Hematopoietic multipotent progenitor cell (in vitro differentiated cells): ENCODE measurements at regions not wholly inside any gene's neighbourhood (a gene's known extent, or its start where the extent isn't known, plus 50 kb on each side); places are given as distances from the start of the nearest gene placed in this dataset.

ENCODE experiments used
- DNase-seq, 3 donors: peaks; one replicate each; pipeline ENCODE4 v3.0.0-alpha.2; 2011 to 2015; ENCODE audit warnings: low read depth in 2 of 3, low spot score in 2 of 3

GRCh38 chr2:183606022-183606717 is 481.9 kb downstream of the NUP35 start:
- no peak for DNase-seq

- DNase-seq, result no peak
Measured at GRCh38 chr2:183606718-183607085, 482.5 kb downstream of the NUP35 start.

- DNase-seq, result no peak
Measured at GRCh38 chr2:183607995-183608394, 483.8 kb downstream of the NUP35 start.

DNA sequence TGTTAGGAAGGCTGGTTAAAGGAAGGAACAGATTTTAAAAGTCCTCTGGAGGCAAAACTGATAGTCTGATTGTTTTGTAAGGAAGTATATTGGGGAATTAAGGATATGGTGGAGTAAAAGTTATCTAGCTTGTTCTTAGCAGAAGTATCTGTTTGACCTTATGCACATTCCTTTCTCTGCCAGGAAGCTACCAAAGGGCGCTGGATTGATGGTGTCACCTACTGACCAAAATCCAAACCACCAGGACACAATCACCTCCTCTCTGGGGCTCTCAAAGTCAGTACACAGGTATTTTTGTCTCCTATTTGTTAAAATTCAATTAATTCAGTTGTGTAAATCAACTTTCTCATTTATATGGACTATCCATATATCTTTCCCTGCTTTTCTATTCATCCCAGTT is 484.5 kb downstream of the NUP35 start:
- no peak for DNase-seq

DNA sequence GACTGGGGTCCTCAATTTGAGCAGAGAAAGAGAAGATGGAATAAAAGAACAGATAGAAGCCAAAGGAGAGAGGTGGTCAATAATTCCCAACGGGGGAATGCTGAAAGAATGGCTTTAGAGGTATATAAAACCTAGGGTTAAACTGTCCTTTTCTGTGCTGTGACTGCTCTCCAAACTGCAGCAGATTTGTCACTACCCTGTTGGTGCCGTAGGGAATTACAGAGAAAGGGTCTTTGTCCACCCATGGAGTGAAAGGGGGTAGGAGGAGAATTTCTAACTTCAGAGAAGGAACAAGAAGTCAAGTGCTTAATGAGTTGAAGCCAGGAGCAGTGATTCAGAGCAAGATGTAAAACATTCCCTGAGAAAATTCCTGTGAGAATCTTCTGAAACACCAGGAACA is 486.5 kb downstream of the NUP35 start:
- no peak for DNase-seq

GRCh38 chr2:183614799-183615435 is 490.7 kb downstream of the NUP35 start:
- no peak for DNase-seq

DNA sequence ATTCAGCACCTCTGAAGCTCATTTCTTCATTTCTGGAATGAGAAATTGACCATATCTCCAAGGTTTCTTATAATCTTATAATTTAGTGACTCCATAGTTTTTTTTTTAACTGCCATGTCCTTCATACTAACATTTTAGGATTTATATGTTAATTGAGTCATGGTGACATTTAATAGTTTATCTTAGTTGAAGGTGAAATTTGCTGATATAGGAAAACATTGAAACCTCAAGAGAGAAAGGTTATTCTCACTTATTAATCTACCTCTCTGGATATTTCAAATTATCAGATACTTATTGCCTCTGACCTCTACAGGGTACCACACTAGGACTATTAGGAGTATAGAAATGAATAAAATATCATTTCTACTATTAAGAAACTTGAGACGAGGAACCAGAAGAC is 499.0 kb downstream of the NUP35 start:
- DNase-seq, result no peak

GRCh38 chr2:183630964-183631363 is 506.7 kb downstream of the NUP35 start:
- DNase-seq, result no peak

DNA sequence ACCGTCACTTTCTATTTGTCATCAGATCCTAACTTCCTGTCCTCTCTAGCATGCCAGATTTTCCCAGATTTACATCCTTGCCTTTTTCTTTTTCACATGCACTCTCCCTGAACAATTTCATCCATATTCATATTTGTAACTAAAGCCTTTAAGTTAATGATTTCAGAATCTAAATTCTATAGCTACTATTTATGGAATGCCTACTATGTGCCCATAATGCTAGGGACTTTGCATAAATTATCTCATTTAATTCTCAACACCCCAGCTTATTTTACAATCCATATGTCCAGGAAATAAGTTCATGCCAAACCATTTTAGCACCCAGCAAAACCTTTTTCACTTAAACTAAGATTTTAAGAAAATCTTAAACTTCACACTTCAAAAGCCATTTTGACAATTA is 531.9 kb downstream of the NUP35 start:
- no peak for DNase-seq

DNA sequence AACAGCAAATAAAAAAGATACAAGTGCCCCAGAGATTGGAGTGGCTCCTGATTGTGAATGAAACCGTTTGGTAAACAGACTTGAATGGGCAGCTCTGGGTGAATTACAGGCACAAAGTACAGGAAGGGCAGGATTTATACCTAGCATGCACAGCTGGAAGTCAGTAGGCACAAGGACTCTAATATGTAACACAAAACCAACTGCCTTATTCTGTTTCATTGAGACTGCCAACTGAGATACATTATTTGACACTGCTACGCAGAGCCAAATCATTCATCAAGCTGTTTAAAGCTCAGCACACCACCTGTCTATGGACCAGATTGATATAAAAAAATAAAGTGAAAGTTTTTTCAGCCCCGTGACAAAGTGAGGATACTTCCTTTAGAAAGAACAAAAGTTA is 541.2 kb downstream of the NUP35 start:
- DNase-seq, result no peak

DNA sequence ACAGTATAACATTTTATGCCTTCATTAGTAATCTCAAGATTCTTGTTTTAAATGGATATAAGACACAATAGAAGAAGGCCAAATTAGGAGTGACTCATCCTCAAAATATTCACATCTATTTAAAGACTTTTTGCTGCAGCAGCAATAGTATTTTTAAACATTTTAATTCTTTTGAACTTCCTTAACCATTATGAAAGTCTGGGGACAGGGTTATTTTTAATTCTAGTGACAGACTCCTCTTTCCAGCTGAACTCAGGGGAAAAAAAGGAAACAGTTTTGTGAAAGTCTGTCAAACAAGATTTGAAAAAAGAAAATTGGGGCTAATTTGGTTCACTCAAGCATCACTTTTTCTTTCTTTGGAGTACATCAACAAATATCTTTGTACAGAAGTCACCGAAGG is 541.8 kb downstream of the NUP35 start:
- no peak for DNase-seq

DNA sequence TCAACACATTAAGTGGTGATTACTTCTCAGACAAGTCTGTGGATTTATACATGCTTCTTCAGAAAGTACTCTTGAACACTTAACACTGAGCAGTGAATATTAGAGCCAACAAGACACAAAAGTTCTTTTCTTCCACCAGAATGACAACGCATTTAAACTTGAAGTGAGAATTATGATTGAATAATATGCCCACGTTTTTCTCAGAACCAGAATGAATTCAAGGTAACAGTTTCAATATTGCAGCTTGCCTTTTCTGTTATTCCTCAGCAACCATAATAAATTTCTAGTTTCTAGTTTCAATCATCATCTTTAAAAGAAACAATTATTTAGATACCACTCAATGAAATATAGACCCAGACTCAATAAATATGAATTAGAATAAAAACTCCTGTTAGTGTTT is 547.0 kb downstream of the NUP35 start:
- no peak for DNase-seq

- no peak for DNase-seq
Measured at GRCh38 chr2:183678908-183679307, 554.7 kb downstream of the NUP35 start.

DNA sequence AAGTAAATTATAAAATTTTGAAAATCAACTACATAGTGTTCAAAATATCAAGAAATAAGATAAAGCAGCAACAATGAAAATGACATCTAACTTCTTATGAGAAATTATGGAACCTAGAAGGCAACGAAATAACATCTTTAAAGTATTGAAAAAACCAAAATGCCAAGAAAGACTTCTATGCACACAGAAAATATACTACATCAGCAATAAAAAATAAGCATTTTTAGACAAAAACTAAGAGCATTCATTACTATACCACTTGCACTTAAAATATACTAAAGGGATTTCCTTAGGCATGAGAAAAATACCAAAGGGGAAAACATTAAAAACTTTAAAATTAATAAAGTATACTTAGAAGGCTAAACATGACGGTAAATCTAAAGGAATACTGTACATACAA is 556.3 kb downstream of the NUP35 start:
- DNase-seq, result no peak

DNA sequence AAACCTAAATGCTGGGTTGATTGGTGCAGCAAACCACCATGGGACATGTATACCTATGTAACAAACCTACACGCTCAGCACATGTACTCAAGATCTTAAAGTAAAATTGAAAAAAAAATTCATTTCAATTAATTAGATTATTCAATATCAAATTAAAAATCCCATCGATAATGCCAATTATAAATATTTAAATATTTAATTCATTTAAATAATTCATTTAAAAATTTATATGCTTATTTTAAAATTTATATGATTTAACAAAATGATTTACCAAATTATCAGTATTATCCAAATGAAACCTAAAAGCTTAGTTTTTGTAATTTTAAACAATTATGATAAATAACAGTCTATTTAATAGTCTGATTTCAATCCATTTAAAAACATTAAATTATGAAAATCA is 560.4 kb downstream of the NUP35 start:
- DNase-seq, result no peak

DNA sequence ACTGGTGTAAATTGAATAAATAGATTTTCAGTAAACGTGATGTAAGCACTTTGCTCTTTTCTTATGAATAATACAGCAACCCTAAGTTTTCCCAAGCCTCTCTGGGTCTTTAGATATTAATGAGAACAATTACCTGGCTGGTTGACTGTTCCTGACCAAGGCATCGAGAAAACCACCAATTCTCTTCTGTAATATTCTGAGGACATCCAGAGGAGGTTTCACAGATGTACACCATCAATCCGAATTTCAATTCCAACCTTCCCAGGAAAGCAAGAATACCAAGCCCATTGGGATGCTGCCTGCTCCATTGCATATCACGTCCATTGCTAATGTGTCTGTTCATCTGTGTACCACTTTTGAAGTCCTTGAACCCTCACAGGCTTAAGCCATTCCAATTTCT is 571.8 kb downstream of the NUP35 start:
- no peak for DNase-seq

- no peak for DNase-seq
Measured at GRCh38 chr2:183709829-183710228, 585.6 kb downstream of the NUP35 start.

- no peak for DNase-seq
Measured at GRCh38 chr2:183718246-183718645, 594.0 kb downstream of the NUP35 start.

- no peak for DNase-seq
Measured at GRCh38 chr2:183723278-183723677, 599.0 kb downstream of the NUP35 start.

DNA sequence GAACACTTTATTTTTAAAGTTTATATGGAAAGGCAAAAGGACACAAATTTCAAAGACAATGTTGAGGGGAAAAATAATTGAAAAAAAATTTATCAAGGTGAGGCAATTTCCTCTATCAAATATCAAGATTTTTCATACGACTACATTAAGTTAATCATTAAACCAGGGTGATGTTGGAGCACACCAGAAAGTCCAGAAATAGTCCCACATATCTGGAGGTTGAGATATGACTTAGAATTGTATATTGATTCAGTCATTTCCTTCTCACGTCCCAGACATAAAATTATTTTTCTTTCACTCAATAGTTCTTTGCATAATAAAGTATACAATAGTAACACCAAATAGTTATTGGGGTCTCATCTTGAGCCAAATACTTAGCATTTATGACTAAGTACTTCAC is 605.1 kb downstream of the NUP35 start:
- no peak for DNase-seq

DNA sequence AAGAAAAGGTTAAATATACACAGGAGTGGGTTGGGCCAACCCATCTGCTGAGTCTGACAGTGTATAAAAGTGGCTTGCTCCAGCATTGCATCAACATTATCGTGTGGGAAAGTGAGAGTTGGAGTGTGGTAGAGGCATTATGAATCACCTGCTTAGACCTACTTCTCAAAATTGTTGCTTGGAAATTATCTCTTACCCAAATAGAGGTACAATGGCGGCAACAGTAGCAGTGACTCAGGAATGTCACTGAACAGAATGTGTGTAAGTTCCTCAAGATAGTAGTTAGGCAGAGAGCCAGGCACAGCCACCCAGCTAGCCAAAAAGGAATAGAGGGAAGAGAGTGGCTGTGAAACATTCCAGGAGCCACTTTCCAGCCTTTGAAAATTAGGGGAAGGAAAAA is 616.0 kb downstream of the NUP35 start:
- DNase-seq, result no peak

DNA sequence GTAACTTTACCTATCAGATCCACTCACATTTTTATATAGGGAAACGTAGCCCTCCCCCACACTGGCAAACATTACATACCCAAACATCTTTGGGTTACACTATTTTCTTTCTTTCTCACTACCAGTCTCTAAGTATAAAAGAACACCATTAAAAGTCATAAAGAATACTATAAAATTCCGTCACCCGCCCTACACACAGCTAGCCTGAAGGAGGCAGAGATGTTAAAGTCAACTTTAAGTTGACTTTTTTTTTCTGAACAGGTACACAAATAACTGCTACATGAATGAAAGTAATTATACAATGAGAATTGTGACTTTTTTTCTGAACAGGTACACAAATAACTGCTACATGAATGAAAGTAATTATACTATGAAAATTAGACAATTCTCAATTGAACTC is 628.3 kb downstream of the NUP35 start:
- DNase-seq, result no peak

DNA sequence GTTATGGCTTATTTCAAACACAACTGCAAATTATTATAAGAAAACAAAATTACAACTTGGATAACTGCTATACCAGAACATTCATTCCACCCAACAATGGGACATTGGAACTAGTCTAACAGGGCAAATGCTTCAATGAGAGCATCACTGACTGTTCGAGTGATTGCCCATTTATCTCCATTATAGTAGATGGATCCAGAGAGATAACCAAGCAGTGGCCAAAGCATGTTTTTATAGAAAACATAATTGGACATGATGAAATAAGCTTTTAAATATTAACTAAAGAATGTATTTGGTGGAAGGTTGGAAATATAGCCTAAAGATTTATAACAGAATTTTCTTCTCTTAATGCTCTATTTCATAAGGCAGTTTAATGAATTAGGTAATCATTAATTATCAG is 634.8 kb downstream of the NUP35 start:
- no peak for DNase-seq
